Naive thymus-derived CD8-positive, alpha-beta T cell (primary cell): ENCODE measurements at regions not wholly inside any gene's neighbourhood (a gene's known extent, or its start where the extent isn't known, plus 50 kb on each side); places are given as distances from the start of the nearest gene placed in this dataset.

ENCODE experiments used
- ATAC-seq, 2 donors: fragments of 150-1000 bp; cut with Tn5 transposase in 1 of 2; sonication (Bioruptor Pico), chemical (Tn5 transposase) in 1 of 2; 1 replicate in 1 of 2; 2 replicates in 1 of 2; pipeline ENCODE4 v1.10.0; 2021; ENCODE audit warnings: mild to moderate bottlenecking in 2 of 2, moderate library complexity in 2 of 2
- POLR2A ChIA-PET: fragments of 350-600 bp; sonication (Branson Sonifier 250); formaldehyde crosslinking; loops from one replicate; lab custom pipeline; 2021; ENCODE audit warnings: antibody characterized with exemption; lab: Charles Lee
- DNase-seq, 10 donors: peaks; one replicate each; pipeline versions ENCODE4 v3.0.0 to v3.0.0-alpha.2; 2020 to 2022
- H3K27ac Mint-ChIP-seq, 10 donors: one replicate each; pipeline ENCODE4 v1.8.0; 2020 to 2022; ENCODE audit warnings: mild to moderate bottlenecking in 10 of 10, mixed read lengths in 10 of 10, moderate library complexity in 4 of 10, inconsistent platforms in 1 of 10
- H3K27me3 Mint-ChIP-seq, 5 donors: one replicate each; pipeline ENCODE4 v1.8.0; 2021 to 2022; ENCODE audit warnings: mixed read lengths in 5 of 5
- H3K36me3 Mint-ChIP-seq, 3 donors: one replicate each; pipeline ENCODE4 v1.8.0; 2020 to 2022; ENCODE audit warnings: mixed read lengths in 3 of 3, mild to moderate bottlenecking in 2 of 3, inconsistent platforms in 1 of 3
- H3K4me1 Mint-ChIP-seq, 4 donors: one replicate each; pipeline ENCODE4 v1.8.0; 2021 to 2022; ENCODE audit warnings: mixed read lengths in 4 of 4
- H3K4me3 Mint-ChIP-seq, 10 donors: one replicate each; pipeline ENCODE4 v1.8.0; 2020 to 2022; ENCODE audit warnings: mild to moderate bottlenecking in 10 of 10, mixed read lengths in 10 of 10, moderate library complexity in 6 of 10, inconsistent platforms in 1 of 10
- H3K9me3 Mint-ChIP-seq, 9 donors: one replicate each; pipeline ENCODE4 v1.8.0; 2020 to 2022; ENCODE audit warnings: mixed read lengths in 9 of 9, mild to moderate bottlenecking in 3 of 9, inconsistent platforms in 1 of 9, moderate library complexity in 1 of 9

- DNase-seq = no peak
- Mint-ChIP-seq H3K27ac (peak overlapping the region; percentile 2 to 86 (median 68)), H3K9me3 (peaks cover 0 to 2% (median 0%) of the 10 kb centered on the region in 9 donors), H3K36me3 (peaks cover 0 to 13% (median 4%) of the 10 kb centered on the region in 3 donors), H3K4me3 (no peak overlapping the region), H3K27me3 (no peaks in the 10 kb centered on the region), H3K4me1 (peaks cover 24 to 67% (median 64%) of the 10 kb centered on the region in 4 donors)
- POLR2A ChIA-PET = interaction anchor here (0.6 to 2.6 kb wide), 4 partner anchors 13 to 193 kb away, joined by 3 to 14 read pairs (median 4); no protein-coding TSS in a partner anchor
- ATAC-seq = no peak
Measured at GRCh38 chr12:91984556-91984955, 161.1 kb downstream of the BTG1 start.

GRCh38 chr12:91983935-91984334 lies 161.7 kb downstream of the BTG1 start:
- ATAC-seq = no peak
- no peak for DNase-seq
- POLR2A ChIA-PET = interaction anchor here (0.5 to 1.2 kb wide), 3 partner anchors 12 to 73 kb away, joined by 3 to 4 read pairs (median 3); no protein-coding TSS in a partner anchor
- Mint-ChIP-seq H3K4me3 (no peak overlapping the region), H3K27ac (peak overlapping the region in 4 of 10 donors; percentile 12 to 82 (median 76)), H3K36me3 (peaks cover 0 to 13% (median 4%) of the 10 kb centered on the region in 3 donors), H3K4me1 (peaks cover 24 to 68% (median 64%) of the 10 kb centered on the region in 4 donors), H3K27me3 (no peaks in the 10 kb centered on the region), H3K9me3 (peaks cover 0 to 2% (median 0%) of the 10 kb centered on the region in 9 donors)

- Mint-ChIP-seq H3K27ac (peak overlapping the region in 7 of 10 donors; percentile 23 to 72 (median 61)), H3K27me3 (no peaks in the 10 kb centered on the region), H3K4me3 (no peak overlapping the region), H3K4me1 (peaks cover 29 to 70% (median 65%) of the 10 kb centered on the region in 4 donors), H3K36me3 (peaks cover 0 to 12% (median 0%) of the 10 kb centered on the region in 3 donors), H3K9me3 (peaks cover 0 to 5% (median 2%) of the 10 kb centered on the region in 9 donors)
- POLR2A ChIA-PET = interaction anchor here (0.7 to 1.8 kb wide), 2 partner anchors 9 to 106 kb away, joined by 4 to 7 read pairs; no protein-coding TSS in a partner anchor
- DNase-seq (no peak), ATAC-seq (no peak)
Measured at GRCh38 chr12:91982946-91983345, 162.7 kb downstream of the BTG1 start.

GRCh38 chr12:91980389-91980821 lies 165.2 kb downstream of the BTG1 start:
- H3K27ac Mint-ChIP-seq = peak overlapping the region in 1 of 10 donors; percentile 82

GRCh38 chr12:91978143-91978542 lies 167.5 kb downstream of the BTG1 start:
- H3K4me3 Mint-ChIP-seq = peak overlapping the region; percentile 5 to 63 (median 16)
- peaks cover 0 to 15% (median 8%) of the 10 kb centered on the region in 9 donors for H3K9me3 Mint-ChIP-seq
- H3K27me3 Mint-ChIP-seq = no peaks in the 10 kb centered on the region
- ATAC-seq = peak; percentile 90
- H3K36me3 Mint-ChIP-seq = peaks cover 0 to 15% (median 6%) of the 10 kb centered on the region in 3 donors
- peak overlapping the region; percentile 49 to 97 (median 86) for H3K27ac Mint-ChIP-seq
- peak in 9 of 10 donors; percentile 12 to 92 (median 79) for DNase-seq
- POLR2A ChIA-PET = interaction anchor here (0.7 to 1.0 kb wide), 4 partner anchors 73 to 167 kb away, joined by 3 to 4 read pairs (median 3); no protein-coding TSS in a partner anchor
- peaks cover 15 to 71% (median 54%) of the 10 kb centered on the region in 4 donors for H3K4me1 Mint-ChIP-seq

More at GRCh38 chr12:91980389-91980821, 165.2 kb downstream of the BTG1 start:
- Mint-ChIP-seq H3K36me3 (peaks cover 0 to 15% (median 6%) of the 10 kb centered on the region in 3 donors), H3K27me3 (no peaks in the 10 kb centered on the region), H3K4me1 (peaks cover 20 to 70% (median 58%) of the 10 kb centered on the region in 4 donors), H3K9me3 (peaks cover 0 to 15% (median 8%) of the 10 kb centered on the region in 9 donors), H3K4me3 (no peak overlapping the region)
- POLR2A ChIA-PET = interaction anchor here (1.0 kb wide), 1 partner anchor 28 kb away, joined by 3 read pairs; no protein-coding TSS in a partner anchor
- no peak for ATAC-seq
- DNase-seq = no peak

GRCh38 chr12:91975891-91976290 lies 169.8 kb downstream of the BTG1 start:
- POLR2A ChIA-PET = interaction anchor here (2.0 kb wide), 1 partner anchor 99 kb away, joined by 9 read pairs; no protein-coding TSS in a partner anchor
- DNase-seq (no peak), ATAC-seq (no peak)

GRCh38 chr12:91974541-91975085 lies 171.0 kb downstream of the BTG1 start:
- Mint-ChIP-seq H3K4me3 (no peak overlapping the region), H3K27ac (peak overlapping the region in 7 of 10 donors; percentile 6 to 85 (median 57)), H3K36me3 (peaks cover 0 to 16% (median 10%) of the 10 kb centered on the region in 3 donors), H3K27me3 (no peaks in the 10 kb centered on the region), H3K4me1 (peaks cover 14 to 55% (median 41%) of the 10 kb centered on the region in 4 donors), H3K9me3 (peaks cover 0 to 16% (median 12%) of the 10 kb centered on the region in 9 donors)
- POLR2A ChIA-PET = interaction anchor here (1.3 to 2.0 kb wide), 2 partner anchors 98 to 171 kb away, joined by 3 to 9 read pairs; partner anchors contain the start of gene BTG1
- DNase-seq (no peak), ATAC-seq (no peak)

More at GRCh38 chr12:91975891-91976290, 169.8 kb downstream of the BTG1 start:
- H3K27me3 Mint-ChIP-seq = no peaks in the 10 kb centered on the region
- peak overlapping the region in 1 of 10 donors; percentile 22 for H3K4me3 Mint-ChIP-seq
- H3K9me3 Mint-ChIP-seq = peaks cover 0 to 15% (median 10%) of the 10 kb centered on the region in 9 donors
- peak overlapping the region in 8 of 10 donors; percentile 29 to 97 (median 64) for H3K27ac Mint-ChIP-seq
- peaks cover 11 to 60% (median 47%) of the 10 kb centered on the region in 4 donors for H3K4me1 Mint-ChIP-seq
- peaks cover 0 to 12% (median 12%) of the 10 kb centered on the region in 3 donors for H3K36me3 Mint-ChIP-seq

GRCh38 chr12:91973813-91974212 lies 171.8 kb downstream of the BTG1 start:
- H3K4me3 Mint-ChIP-seq = no peak overlapping the region
- POLR2A ChIA-PET = no interaction called here
- H3K4me1 Mint-ChIP-seq = peaks cover 13 to 47% (median 37%) of the 10 kb centered on the region in 4 donors
- no peak for ATAC-seq
- H3K36me3 Mint-ChIP-seq = peaks cover 0 to 16% (median 13%) of the 10 kb centered on the region in 3 donors
- no peaks in the 10 kb centered on the region for H3K27me3 Mint-ChIP-seq
- DNase-seq = no peak
- peaks cover 0 to 16% (median 12%) of the 10 kb centered on the region in 9 donors for H3K9me3 Mint-ChIP-seq
- H3K27ac Mint-ChIP-seq = peak overlapping the region in 5 of 10 donors; percentile 27 to 85 (median 66)

GRCh38 chr12:91972896-91973295 lies 172.8 kb downstream of the BTG1 start:
- H3K36me3 Mint-ChIP-seq = peaks cover 0 to 16% (median 14%) of the 10 kb centered on the region in 3 donors
- peaks cover 10 to 38% (median 28%) of the 10 kb centered on the region in 4 donors for H3K4me1 Mint-ChIP-seq

GRCh38 chr12:91968777-91969171 lies 176.9 kb downstream of the BTG1 start:
- H3K4me1 Mint-ChIP-seq = peaks cover 2 to 29% (median 11%) of the 10 kb centered on the region in 4 donors
- H3K9me3 Mint-ChIP-seq = peaks cover 0 to 10% (median 4%) of the 10 kb centered on the region in 9 donors
- POLR2A ChIA-PET = no interaction called here
- no peak overlapping the region for H3K4me3 Mint-ChIP-seq
- H3K27me3 Mint-ChIP-seq = no peaks in the 10 kb centered on the region
- no peak for ATAC-seq
- peak overlapping the region in 4 of 10 donors; percentile 11 to 51 (median 24) for H3K27ac Mint-ChIP-seq
- no peak for DNase-seq
- H3K36me3 Mint-ChIP-seq = peaks cover 0 to 13% (median 9%) of the 10 kb centered on the region in 3 donors

More at GRCh38 chr12:91972896-91973295, 172.8 kb downstream of the BTG1 start:
- DNase-seq = no peak
- Mint-ChIP-seq H3K4me3 (no peak overlapping the region), H3K27ac (no peak overlapping the region), H3K9me3 (peaks cover 0 to 16% (median 9%) of the 10 kb centered on the region in 9 donors), H3K27me3 (no peaks in the 10 kb centered on the region)
- POLR2A ChIA-PET = no interaction called here
- ATAC-seq = no peak

GRCh38 chr12:91968076-91968776 lies 177.4 kb downstream of the BTG1 start:
- no peak for ATAC-seq
- Mint-ChIP-seq H3K4me1 (peaks cover 2 to 27% (median 10%) of the 10 kb centered on the region in 4 donors), H3K36me3 (peaks cover 0 to 14% (median 9%) of the 10 kb centered on the region in 3 donors), H3K27ac (peak overlapping the region in 2 of 10 donors; percentile 6 to 11), H3K27me3 (no peaks in the 10 kb centered on the region), H3K9me3 (peaks cover 0 to 10% (median 4%) of the 10 kb centered on the region in 9 donors), H3K4me3 (no peak overlapping the region)
- no peak for DNase-seq
- POLR2A ChIA-PET = interaction anchor here (0.6 to 1.0 kb wide), 2 partner anchors 22 to 967 kb away, joined by 4 to 5 read pairs; no protein-coding TSS in a partner anchor

GRCh38 chr12:91967590-91967989 lies 178.1 kb downstream of the BTG1 start:
- peaks cover 0 to 11% (median 5%) of the 10 kb centered on the region in 9 donors for H3K9me3 Mint-ChIP-seq
- POLR2A ChIA-PET = interaction anchor here (0.6 to 1.0 kb wide), 2 partner anchors 22 to 967 kb away, joined by 4 to 5 read pairs; no protein-coding TSS in a partner anchor
- H3K27ac Mint-ChIP-seq = peak overlapping the region in 1 of 10 donors; percentile 29
- DNase-seq = no peak
- H3K36me3 Mint-ChIP-seq = peaks cover 0 to 20% (median 9%) of the 10 kb centered on the region in 3 donors
- ATAC-seq = no peak
- H3K4me3 Mint-ChIP-seq = no peak overlapping the region
- H3K4me1 Mint-ChIP-seq = peaks cover 2 to 27% (median 10%) of the 10 kb centered on the region in 4 donors
- H3K27me3 Mint-ChIP-seq = no peaks in the 10 kb centered on the region
